Mesendoderm (in vitro differentiated cells): ENCODE measurements at regions not wholly inside any gene's neighbourhood (a gene's known extent, or its start where the extent isn't known, plus 50 kb on each side); places are given as distances from the start of the nearest gene placed in this dataset.

Experiments used
- DNase-seq: peaks from one replicate; pipeline ENCODE4 v3.0.0; 2013
- H2AK5ac ChIP-seq: 2 replicates; pipeline ENCODE4 v1.6.1; 2013; ENCODE audit warnings: low read length, inconsistent platforms
- H2BK120ac ChIP-seq: 2 replicates; pipeline ENCODE4 v1.6.1; 2013; ENCODE audit warnings: low read depth, mild to moderate bottlenecking, low read length, moderate library complexity, mixed read lengths
- H2BK15ac ChIP-seq: replicated peaks from 2 replicates; pipeline ENCODE4 v1.6.1; 2013; ENCODE audit warnings: low read depth, mild to moderate bottlenecking, moderate library complexity
- H2BK5ac ChIP-seq: 2 replicates; pipeline ENCODE4 v1.6.1; 2013; ENCODE audit warnings: low read length, inconsistent platforms
- H3K18ac ChIP-seq: 2 replicates; pipeline ENCODE4 v1.6.1; 2013; ENCODE audit warnings: mild to moderate bottlenecking, low read length, mixed read lengths
- H3K23ac ChIP-seq: one replicate; pipeline ENCODE4 v1.6.1; 2013; ENCODE audit warnings: low read length
- H3K27ac ChIP-seq: 2 replicates; pipeline ENCODE4 v1.5.1; 2013; ENCODE audit warnings: low read depth, mild to moderate bottlenecking, inconsistent platforms, low read length, moderate library complexity
- H3K27me3 ChIP-seq: 2 replicates; pipeline ENCODE4 v1.6.1; 2013; ENCODE audit warnings: low read length, control low read depth, mild to moderate bottlenecking, inconsistent platforms; ENCODE audit not compliant: insufficient read depth, poor library complexity
- H3K36me3 ChIP-seq: 2 replicates; pipeline ENCODE4 v1.6.1; 2013; ENCODE audit warnings: low read length, inconsistent platforms; ENCODE audit not compliant: control insufficient read depth, insufficient read depth
- H3K4ac ChIP-seq: one replicate; pipeline ENCODE4 v1.6.1; 2013; ENCODE audit warnings: low read depth, mild to moderate bottlenecking, low read length, moderate library complexity
- H3K4me1 ChIP-seq: 2 replicates; pipeline ENCODE4 v1.6.1; 2013; ENCODE audit warnings: low read depth, low read length, inconsistent platforms; ENCODE audit not compliant: control insufficient read depth
- H3K4me2 ChIP-seq: 2 replicates; pipeline ENCODE4 v1.6.1; 2013; ENCODE audit warnings: low read length
- H3K4me3 ChIP-seq: 2 replicates; pipeline ENCODE4 v1.5.1; 2013; ENCODE audit warnings: mild to moderate bottlenecking, low read length
- H3K56ac ChIP-seq: one replicate; pipeline ENCODE4 v1.6.1; 2013; ENCODE audit warnings: low read length
- H3K79me1 ChIP-seq: 2 replicates; pipeline ENCODE4 v1.6.1; 2013; ENCODE audit warnings: low read length, inconsistent platforms
- H3K79me2 ChIP-seq: 2 replicates; pipeline ENCODE4 v1.6.1; 2013; ENCODE audit warnings: mild to moderate bottlenecking, low read length; ENCODE audit not compliant: control insufficient read depth, insufficient read depth
- H3K9ac ChIP-seq: 2 replicates; pipeline ENCODE4 v1.6.1; 2013; ENCODE audit warnings: low read length, inconsistent platforms
- H4K5ac ChIP-seq: one replicate; pipeline ENCODE4 v1.6.1; 2013; ENCODE audit warnings: low read length
- H4K8ac ChIP-seq: one replicate; pipeline ENCODE4 v1.6.1; 2013; ENCODE audit warnings: low read depth, mild to moderate bottlenecking, control low read depth, low read length, moderate library complexity
- WGBS: extraction: QIAGEN DNeasy Blood & Tissue Kit; methylation state at CpG from one replicate; pipeline ENCODE4 v1.1.7; 2013; ENCODE audit warnings: low lambda C conversion rate, missing lambda C conversion rate; ENCODE audit not compliant: insufficient coverage; ENCODE audit errors: extremely low coverage; 5-methylcytosine and 5-hydroxymethylcytosine counted together

- H4K8ac ChIP-seq, result no peak overlapping the region
- H3K36me3 ChIP-seq, result no peaks in the 10 kb centered on the region
- no peak overlapping the region for H2BK5ac ChIP-seq
- H2BK15ac ChIP-seq, result no peak overlapping the region
- no peak overlapping the region for H3K23ac ChIP-seq
- H3K4me2 ChIP-seq, result no peak overlapping the region
- no peaks in the 10 kb centered on the region for H3K27me3 ChIP-seq
- no peaks in the 10 kb centered on the region for H3K79me2 ChIP-seq
- no peak overlapping the region for H3K4ac ChIP-seq
- H3K18ac ChIP-seq, result no peak overlapping the region
- no peaks in the 10 kb centered on the region for H3K79me1 ChIP-seq
- H3K9ac ChIP-seq, result no peak overlapping the region
- H3K4me1 ChIP-seq, result peaks cover 12% of the 10 kb centered on the region
- H3K4me3 ChIP-seq, result no peak overlapping the region
- no CpG with 5 or more reads among the region's 2 CpGs for WGBS
- no peak overlapping the region for H3K56ac ChIP-seq
- H3K27ac ChIP-seq, result no peak overlapping the region
- no peak overlapping the region for H2BK120ac ChIP-seq
- no peak for DNase-seq
- H2AK5ac ChIP-seq, result no peak overlapping the region
- H4K5ac ChIP-seq, result no peak overlapping the region
These were observed 309.0 kb upstream of the IRX3 start for GRCh38 chr16:54595621-54596020.

DNA sequence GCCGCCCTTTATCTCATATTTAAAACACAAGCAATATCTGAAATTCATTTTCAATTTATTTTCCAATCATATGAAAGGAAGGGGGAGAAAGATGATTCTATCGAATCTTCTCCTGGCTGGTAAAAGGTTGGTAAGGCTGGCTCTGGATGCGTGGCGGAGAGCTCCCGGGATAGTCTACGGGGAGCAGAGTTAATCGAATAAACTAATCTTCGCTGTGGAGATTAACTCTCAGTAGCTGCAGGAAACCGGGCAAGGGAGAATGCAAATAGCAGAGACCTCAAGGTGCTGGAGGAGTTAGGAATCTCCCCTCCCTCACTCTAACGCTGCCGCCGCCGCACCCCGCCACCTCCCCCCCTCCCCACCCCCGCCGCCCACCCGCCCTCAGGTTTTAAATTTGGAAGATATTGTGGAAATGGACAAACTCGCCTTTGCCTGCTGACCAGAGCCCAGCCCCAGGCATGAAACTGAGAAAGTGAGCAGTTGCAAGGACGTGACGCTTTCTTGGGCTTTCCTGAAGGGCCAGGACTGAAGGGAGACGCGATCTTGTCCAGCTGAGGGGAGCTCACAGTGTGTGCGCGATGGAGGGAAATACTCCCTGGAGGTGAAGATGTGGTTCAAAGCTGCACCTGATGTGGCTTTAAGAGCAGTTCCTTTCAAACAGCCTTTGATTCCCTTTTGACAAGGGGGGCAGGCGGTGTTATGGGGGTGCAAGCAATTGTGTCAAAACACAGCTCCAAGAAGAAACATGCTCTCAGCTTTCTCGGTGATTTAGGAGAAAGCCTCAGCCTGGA lies 308.2 kb upstream of the IRX3 start:
- Histone ChIP-seq H2BK120ac (no peak overlapping the region), H3K9ac (no peak overlapping the region), H3K27ac (no peak overlapping the region), H4K8ac (no peak overlapping the region), H2BK5ac (no peak overlapping the region), H3K4me3 (no peak overlapping the region), H3K18ac (no peak overlapping the region), H3K79me1 (no peaks in the 10 kb centered on the region), H3K4me1 (peaks cover 12% of the 10 kb centered on the region), H2AK5ac (no peak overlapping the region), H3K4ac (no peak overlapping the region), H3K79me2 (no peaks in the 10 kb centered on the region), H2BK15ac (no peak overlapping the region), H3K36me3 (no peaks in the 10 kb centered on the region), H3K56ac (no peak overlapping the region), H3K27me3 (no peaks in the 10 kb centered on the region), H3K4me2 (no peak overlapping the region), H4K5ac (no peak overlapping the region), H3K23ac (no peak overlapping the region)
- WGBS, result no CpG with 5 or more reads among the region's 26 CpGs
- DNase-seq, result no peak

DNA sequence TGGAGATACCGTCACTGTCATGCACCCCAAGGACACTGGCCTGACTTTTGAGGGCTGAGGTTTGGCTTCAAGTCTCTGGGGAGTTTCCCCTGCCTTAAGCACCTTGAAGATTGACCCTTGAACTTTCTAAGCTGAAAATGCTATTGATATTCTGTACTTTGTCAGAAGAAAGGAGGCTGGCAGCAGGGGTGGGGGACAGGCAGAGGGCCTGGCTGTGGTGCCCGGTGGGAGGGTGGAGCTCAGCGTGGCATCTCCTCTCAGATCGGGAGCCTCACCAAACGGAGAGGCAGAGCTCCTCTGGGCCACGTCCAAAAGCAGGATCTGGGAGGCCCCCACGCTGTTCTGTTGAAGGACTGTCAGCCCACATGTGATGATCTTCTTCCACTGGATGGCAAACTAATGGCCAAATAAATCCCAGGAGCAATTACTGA lies 305.2 kb upstream of the IRX3 start:
- no peak overlapping the region for H3K18ac ChIP-seq
- H3K56ac ChIP-seq, result no peak overlapping the region
- no peak overlapping the region for H3K9ac ChIP-seq
- H3K27ac ChIP-seq, result no peak overlapping the region
- no peaks in the 10 kb centered on the region for H3K36me3 ChIP-seq
- H3K4me1 ChIP-seq, result peaks cover 14% of the 10 kb centered on the region
- H2AK5ac ChIP-seq, result no peak overlapping the region
- DNase-seq, result no peak
- no peaks in the 10 kb centered on the region for H3K79me2 ChIP-seq
- H3K4me3 ChIP-seq, result no peak overlapping the region
- no peak overlapping the region for H4K5ac ChIP-seq
- no peak overlapping the region for H2BK15ac ChIP-seq
- no peak overlapping the region for H2BK120ac ChIP-seq
- no peaks in the 10 kb centered on the region for H3K27me3 ChIP-seq
- no CpG with 5 or more reads among the region's 7 CpGs for WGBS
- no peak overlapping the region for H3K4ac ChIP-seq
- no peaks in the 10 kb centered on the region for H3K79me1 ChIP-seq
- no peak overlapping the region for H3K4me2 ChIP-seq
- H3K23ac ChIP-seq, result no peak overlapping the region
- H4K8ac ChIP-seq, result no peak overlapping the region
- no peak overlapping the region for H2BK5ac ChIP-seq

DNA sequence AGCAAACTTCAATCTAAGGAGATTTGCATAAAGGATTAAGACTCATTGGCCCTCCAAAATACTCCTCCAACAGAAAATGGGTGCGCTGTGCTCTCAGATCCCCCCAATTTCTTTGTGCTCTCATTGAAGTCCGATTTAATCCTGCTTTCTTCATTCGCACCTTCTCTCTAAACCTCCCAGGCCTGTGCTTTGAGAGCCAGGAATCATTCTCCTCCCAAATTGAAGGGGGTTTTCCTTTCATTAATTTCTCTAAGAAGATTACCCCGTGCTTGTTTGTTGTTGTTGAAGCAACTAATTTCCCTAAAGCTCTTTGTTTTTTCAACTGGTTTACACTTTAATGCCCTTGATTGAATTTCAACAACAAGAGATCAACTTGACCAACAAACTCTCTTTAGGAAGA lies 304.2 kb upstream of the IRX3 start:
- no peaks in the 10 kb centered on the region for H3K27me3 ChIP-seq
- no peak overlapping the region for H3K4me2 ChIP-seq
- no peak overlapping the region for H3K56ac ChIP-seq
- H2AK5ac ChIP-seq, result no peak overlapping the region
- no peak overlapping the region for H2BK15ac ChIP-seq
- H3K36me3 ChIP-seq, result no peaks in the 10 kb centered on the region
- H2BK120ac ChIP-seq, result no peak overlapping the region
- no peak overlapping the region for H3K4me3 ChIP-seq
- H4K8ac ChIP-seq, result no peak overlapping the region
- no peak for DNase-seq
- no peak overlapping the region for H3K9ac ChIP-seq
- H3K23ac ChIP-seq, result no peak overlapping the region
- no peak overlapping the region for H4K5ac ChIP-seq
- no peak overlapping the region for H3K4ac ChIP-seq
- H3K18ac ChIP-seq, result no peak overlapping the region
- H3K79me2 ChIP-seq, result no peaks in the 10 kb centered on the region
- no peak overlapping the region for H3K27ac ChIP-seq
- no peak overlapping the region for H2BK5ac ChIP-seq
- no peaks in the 10 kb centered on the region for H3K79me1 ChIP-seq
- no CpG with 5 or more reads among the region's 4 CpGs for WGBS
- H3K4me1 ChIP-seq, result peaks cover 14% of the 10 kb centered on the region

- H3K4ac ChIP-seq, result no peak overlapping the region
- no peak overlapping the region for H3K4me3 ChIP-seq
- H3K9ac ChIP-seq, result no peak overlapping the region
- no peak overlapping the region for H2BK120ac ChIP-seq
- no peak overlapping the region for H2BK15ac ChIP-seq
- DNase-seq, result no peak
- no peak overlapping the region for H3K18ac ChIP-seq
- no peak overlapping the region for H2BK5ac ChIP-seq
- no peak overlapping the region for H4K5ac ChIP-seq
- H3K27me3 ChIP-seq, result no peaks in the 10 kb centered on the region
- H3K56ac ChIP-seq, result no peak overlapping the region
- H3K23ac ChIP-seq, result no peak overlapping the region
- no CpG with 5 or more reads among the region's 5 CpGs for WGBS
- H2AK5ac ChIP-seq, result no peak overlapping the region
- H3K79me2 ChIP-seq, result no peaks in the 10 kb centered on the region
- no peaks in the 10 kb centered on the region for H3K36me3 ChIP-seq
- no peak overlapping the region for H3K4me2 ChIP-seq
- H3K79me1 ChIP-seq, result no peaks in the 10 kb centered on the region
- no peak overlapping the region for H4K8ac ChIP-seq
- no peak overlapping the region for H3K27ac ChIP-seq
- H3K4me1 ChIP-seq, result peaks cover 16% of the 10 kb centered on the region
These were observed 302.7 kb upstream of the IRX3 start for GRCh38 chr16:54589326-54589725.

GRCh38 chr16:54588026-54588425 lies 301.4 kb upstream of the IRX3 start:
- Histone ChIP-seq H2BK15ac (no peak overlapping the region), H3K4me2 (no peak overlapping the region), H3K36me3 (no peaks in the 10 kb centered on the region), H2BK5ac (no peak overlapping the region), H3K4me3 (no peak overlapping the region), H2AK5ac (no peak overlapping the region), H4K5ac (no peak overlapping the region), H3K4ac (no peak overlapping the region), H2BK120ac (no peak overlapping the region), H3K79me2 (no peaks in the 10 kb centered on the region), H3K18ac (no peak overlapping the region), H3K79me1 (no peaks in the 10 kb centered on the region), H3K9ac (no peak overlapping the region), H3K4me1 (peaks cover 15% of the 10 kb centered on the region), H3K27ac (no peak overlapping the region), H3K56ac (no peak overlapping the region), H3K23ac (no peak overlapping the region), H3K27me3 (no peaks in the 10 kb centered on the region), H4K8ac (no peak overlapping the region)
- DNase-seq, result no peak
- no CpG with 5 or more reads among the region's 5 CpGs for WGBS
